ENCODE measurements at regions not wholly inside any gene's neighbourhood (a gene's known extent, or its start where the extent isn't known, plus 50 kb on each side); places are given as distances from the start of the nearest gene placed in this dataset.

- no peak for DNase-seq (ENCODE audit: low spot score)
These were observed 114.8 kb downstream of the HMX1 start for GRCh38 chr4:8756816-8757215.

GRCh38 chr4:8754634-8755589 lies 116.7 kb downstream of the HMX1 start:
- no peak for DNase-seq (ENCODE audit: low spot score)

GRCh38 chr4:8748236-8748575 lies 123.4 kb downstream of the HMX1 start:
- DNase-seq (ENCODE audit: low spot score), result no peak

GRCh38 chr4:8747467-8748235 lies 124.0 kb downstream of the HMX1 start:
- DNase-seq (ENCODE audit: low spot score), result no peak

- no peak for DNase-seq (ENCODE audit: low spot score)
These were observed 124.8 kb downstream of the HMX1 start for GRCh38 chr4:8746523-8747466.

GRCh38 chr4:8745826-8746225 lies 125.8 kb downstream of the HMX1 start:
- no peak for DNase-seq (ENCODE audit: low spot score)

GRCh38 chr4:8745005-8745790 lies 126.4 kb downstream of the HMX1 start:
- DNase-seq (ENCODE audit: low spot score), result no peak

GRCh38 chr4:8744083-8744805 lies 127.4 kb downstream of the HMX1 start:
- DNase-seq (ENCODE audit: low spot score), result no peak

- no peak for DNase-seq (ENCODE audit: low spot score)
These were observed 129.1 kb downstream of the HMX1 start for GRCh38 chr4:8742546-8742945.

GRCh38 chr4:8741513-8742226 lies 130.0 kb downstream of the HMX1 start:
- DNase-seq (ENCODE audit: low spot score), result no peak

- DNase-seq (ENCODE audit: low spot score), result no peak
These were observed 130.8 kb downstream of the HMX1 start for GRCh38 chr4:8740666-8741395.

GRCh38 chr4:8739820-8740665 lies 131.6 kb downstream of the HMX1 start:
- no peak for DNase-seq (ENCODE audit: low spot score)

GRCh38 chr4:8739317-8739716 lies 132.3 kb downstream of the HMX1 start:
- no peak for DNase-seq (ENCODE audit: low spot score)

- DNase-seq (ENCODE audit: low spot score), result no peak
These were observed 133.1 kb downstream of the HMX1 start for GRCh38 chr4:8738471-8738931.

GRCh38 chr4:8737601-8738279 lies 133.9 kb downstream of the HMX1 start:
- no peak for DNase-seq (ENCODE audit: low spot score)

- DNase-seq (ENCODE audit: low spot score), result no peak
These were observed 134.6 kb downstream of the HMX1 start for GRCh38 chr4:8737075-8737474.

- DNase-seq (ENCODE audit: low spot score), result no peak
These were observed 135.4 kb downstream of the HMX1 start for GRCh38 chr4:8736090-8736825.
